GM12892 (cell line): ENCODE measurements at regions not wholly inside any gene's neighbourhood (a gene's known extent, or its start where the extent isn't known, plus 50 kb on each side); places are given as distances from the start of the nearest gene placed in this dataset.

ENCODE experiments used
- POLR2A ChIP-seq: IDR thresholded peaks from 2 replicates; pipeline ENCODE4 v1.6.1; 2011; ENCODE audit warnings: low read depth, low read length, control low read depth
- POLR2AphosphoS5 ChIP-seq: IDR thresholded peaks from 2 replicates; pipeline ENCODE4 v1.6.1; 2011; ENCODE audit warnings: low read depth, low read length, control low read depth

- TF ChIP-seq POLR2A, result no peak
- TF ChIP-seq POLR2AphosphoS5, result no peak
Observed at GRCh38 chr5:13350767-13351166, 593.7 kb downstream of the DNAH5 start.
